ENCODE measurements at regions not wholly inside any gene's neighbourhood (a gene's known extent, or its start where the extent isn't known, plus 50 kb on each side); places are given as distances from the start of the nearest gene placed in this dataset.

GRCh38 chr4:64508089-64508488 lies 98.8 kb upstream of the TECRL start:
- TF ChIP-seq, protein P1, sequence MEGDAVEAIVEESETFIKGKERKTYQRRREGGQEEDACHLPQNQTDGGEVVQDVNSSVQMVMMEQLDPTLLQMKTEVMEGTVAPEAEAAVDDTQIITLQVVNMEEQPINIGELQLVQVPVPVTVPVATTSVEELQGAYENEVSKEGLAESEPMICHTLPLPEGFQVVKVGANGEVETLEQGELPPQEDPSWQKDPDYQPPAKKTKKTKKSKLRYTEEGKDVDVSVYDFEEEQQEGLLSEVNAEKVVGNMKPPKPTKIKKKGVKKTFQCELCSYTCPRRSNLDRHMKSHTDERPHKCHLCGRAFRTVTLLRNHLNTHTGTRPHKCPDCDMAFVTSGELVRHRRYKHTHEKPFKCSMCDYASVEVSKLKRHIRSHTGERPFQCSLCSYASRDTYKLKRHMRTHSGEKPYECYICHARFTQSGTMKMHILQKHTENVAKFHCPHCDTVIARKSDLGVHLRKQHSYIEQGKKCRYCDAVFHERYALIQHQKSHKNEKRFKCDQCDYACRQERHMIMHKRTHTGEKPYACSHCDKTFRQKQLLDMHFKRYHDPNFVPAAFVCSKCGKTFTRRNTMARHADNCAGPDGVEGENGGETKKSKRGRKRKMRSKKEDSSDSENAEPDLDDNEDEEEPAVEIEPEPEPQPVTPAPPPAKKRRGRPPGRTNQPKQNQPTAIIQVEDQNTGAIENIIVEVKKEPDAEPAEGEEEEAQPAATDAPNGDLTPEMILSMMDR (IDR thresholded peaks at IDR 0.05), result no peak
- no peak for TF ChIP-seq POLR2A (IDR thresholded peaks at IDR 0.05)

Data from Peyer's patch (tissue), 4 donors.